Fibroblast of gingiva (primary cell): ENCODE measurements at regions not wholly inside any gene's neighbourhood (a gene's known extent, or its start where the extent isn't known, plus 50 kb on each side); places are given as distances from the start of the nearest gene placed in this dataset.
"Not testable (repeated sequence)": the region's sequence is repeated elsewhere in the genome, so short reads cannot be mapped to it uniquely, and the experiment has no call there.

ENCODE experiments used
- DNase-seq: peaks from one replicate; pipeline ENCODE4 v3.0.0-alpha.2; 2011; ENCODE audit warnings: low read depth

DNA sequence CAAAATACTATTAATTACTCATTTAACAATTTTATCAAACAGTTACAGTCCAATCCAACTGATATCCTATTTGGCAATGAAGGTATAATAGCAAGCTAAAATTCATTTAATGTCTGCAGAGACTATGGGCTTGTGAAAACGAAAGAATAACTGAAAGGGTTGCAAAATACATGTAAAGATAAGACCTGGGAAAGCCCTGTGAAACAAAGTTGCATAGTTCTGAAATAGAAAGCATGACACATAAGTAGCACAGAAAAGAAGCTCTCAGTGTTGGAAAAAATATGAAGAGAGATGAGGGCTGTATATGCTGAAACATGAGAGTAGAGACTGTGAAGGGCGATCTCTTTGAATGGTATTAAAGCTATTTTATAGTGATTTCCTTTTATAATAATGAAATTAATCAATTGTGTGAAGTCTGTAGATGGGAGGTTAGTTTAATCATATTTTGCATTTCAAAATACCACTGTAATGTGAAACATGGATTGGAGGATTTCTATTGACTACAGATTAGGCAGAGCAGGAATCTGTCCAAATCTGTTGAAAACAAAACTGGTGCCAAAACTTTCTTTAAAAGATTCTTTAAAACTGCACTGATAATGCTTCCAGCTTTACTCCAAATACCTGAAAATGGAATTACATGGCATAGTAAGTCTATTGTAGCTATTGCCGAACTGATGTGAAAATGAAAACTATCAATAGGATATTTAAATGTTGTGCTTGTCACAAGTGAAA lies 1518.9 kb upstream of the B3GALT2 start:
- no peak for DNase-seq

DNA sequence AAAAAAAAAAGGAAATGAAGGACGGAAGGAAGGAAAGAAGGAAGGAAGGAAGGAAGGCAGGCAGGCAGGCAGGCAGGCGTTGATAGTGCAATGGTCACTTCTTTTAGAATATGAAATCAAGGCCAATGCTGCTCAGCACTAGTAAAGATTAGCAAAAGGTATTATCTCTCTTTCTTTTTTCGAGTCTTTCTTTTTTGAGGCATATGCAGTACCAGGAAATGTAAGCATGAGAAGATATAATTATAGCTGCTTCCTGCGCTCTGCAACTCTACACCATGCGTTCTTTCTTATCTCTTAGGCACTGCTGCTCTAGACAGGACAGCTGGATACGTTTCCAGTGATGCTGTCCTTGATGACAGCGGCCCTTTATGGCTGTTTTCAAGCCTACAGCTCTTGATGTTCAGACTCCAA lies 1512.5 kb upstream of the B3GALT2 start:
- DNase-seq = no peak

- DNase-seq = no peak
Observed at GRCh38 chr1:194693244-194693643, 1506.8 kb upstream of the B3GALT2 start.

DNA sequence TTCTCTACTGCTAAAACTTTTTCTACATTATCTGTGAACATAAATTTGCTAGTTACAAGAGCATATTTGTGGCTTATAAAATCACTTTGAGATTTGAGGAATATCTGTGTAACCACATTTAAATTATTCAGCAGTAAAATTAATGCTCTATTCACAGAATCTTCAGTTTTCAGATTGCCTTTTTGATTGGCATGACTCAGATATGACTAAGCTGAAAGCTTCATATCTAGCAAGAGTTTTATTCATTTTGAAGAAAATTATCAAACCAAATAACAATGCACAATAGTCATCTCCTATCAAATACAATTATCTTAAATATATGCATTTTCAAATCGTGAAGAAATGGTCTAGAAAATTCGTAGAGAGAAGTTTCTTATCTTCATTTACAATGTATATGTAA lies 1498.2 kb upstream of the B3GALT2 start:
- DNase-seq = no peak

DNA sequence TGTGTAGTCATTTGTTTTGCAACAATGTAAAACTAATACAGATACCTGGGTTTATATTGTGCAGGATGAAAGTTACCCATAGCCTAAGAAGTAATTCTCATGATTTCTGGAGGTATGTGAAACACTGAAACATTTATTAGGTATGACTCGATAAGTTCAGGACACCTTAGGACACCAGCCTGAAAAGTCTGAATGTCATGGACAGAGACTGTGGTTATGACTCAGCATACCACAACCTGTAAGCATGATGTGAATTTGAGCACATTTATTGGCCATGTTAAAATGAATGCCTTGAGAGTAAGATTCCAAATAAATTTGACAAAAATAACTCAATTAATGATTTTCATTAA lies 1471.7 kb upstream of the B3GALT2 start:
- no peak for DNase-seq

DNA sequence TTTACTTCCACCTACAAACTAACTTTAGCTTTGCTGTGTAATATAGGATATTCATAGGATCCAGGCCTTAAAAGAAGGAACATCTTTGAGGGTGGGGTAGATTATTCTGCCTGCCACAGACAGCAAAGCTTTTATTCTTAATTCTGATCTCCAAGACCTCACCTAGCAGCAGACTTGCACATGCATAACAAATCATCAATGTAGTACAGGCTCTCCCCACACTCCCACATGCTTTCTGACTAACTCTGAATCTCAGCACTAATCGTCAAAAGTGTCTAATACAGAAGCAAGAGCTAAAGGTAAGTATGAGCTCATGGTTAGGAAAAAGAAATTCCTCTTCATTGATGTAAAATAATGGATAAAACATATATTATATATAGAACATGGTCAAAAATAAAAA lies 1468.5 kb upstream of the B3GALT2 start:
- DNase-seq = no peak

DNA sequence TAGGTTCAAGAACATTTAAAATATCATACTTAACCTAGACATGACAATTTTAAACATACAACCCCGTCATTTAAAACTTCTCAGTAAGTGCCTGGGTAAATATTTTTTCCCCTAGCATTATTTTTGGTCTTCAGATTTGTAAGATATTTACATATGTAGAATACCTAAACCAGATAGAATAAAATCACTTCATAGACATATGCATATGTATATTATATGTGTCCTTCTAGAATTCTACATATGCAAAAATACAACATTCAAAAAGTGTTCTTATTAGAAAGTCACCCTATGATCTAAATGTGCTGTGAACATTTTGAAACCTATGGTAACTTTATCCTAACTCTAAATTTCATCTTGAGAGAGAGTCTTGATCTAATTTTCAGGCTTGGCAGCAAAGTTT lies 1467.0 kb upstream of the B3GALT2 start:
- DNase-seq = no peak

- DNase-seq = no peak
Observed at GRCh38 chr1:194647118-194647517, 1460.7 kb upstream of the B3GALT2 start.

DNA sequence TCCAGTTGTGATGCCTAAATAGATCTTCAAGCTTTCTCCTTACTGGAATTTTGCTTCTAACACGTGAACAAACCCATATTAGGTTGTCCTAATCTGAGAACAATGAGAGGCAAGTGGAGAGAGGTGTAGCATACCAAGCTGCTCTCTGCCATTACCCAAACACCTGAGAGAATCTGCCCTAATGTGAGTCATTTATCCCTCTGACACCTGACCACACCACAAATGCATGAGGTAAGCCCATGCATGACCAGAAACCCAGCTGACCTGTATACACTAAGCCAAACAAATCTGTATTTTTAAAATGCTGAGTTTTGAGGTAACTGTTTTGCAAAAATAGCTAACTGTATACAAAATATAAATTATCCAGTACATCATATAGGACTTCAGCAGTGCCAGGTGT lies 1458.1 kb upstream of the B3GALT2 start:
- DNase-seq = no peak

- DNase-seq = no peak
Observed at GRCh38 chr1:194640322-194640721, 1453.9 kb upstream of the B3GALT2 start.

DNA sequence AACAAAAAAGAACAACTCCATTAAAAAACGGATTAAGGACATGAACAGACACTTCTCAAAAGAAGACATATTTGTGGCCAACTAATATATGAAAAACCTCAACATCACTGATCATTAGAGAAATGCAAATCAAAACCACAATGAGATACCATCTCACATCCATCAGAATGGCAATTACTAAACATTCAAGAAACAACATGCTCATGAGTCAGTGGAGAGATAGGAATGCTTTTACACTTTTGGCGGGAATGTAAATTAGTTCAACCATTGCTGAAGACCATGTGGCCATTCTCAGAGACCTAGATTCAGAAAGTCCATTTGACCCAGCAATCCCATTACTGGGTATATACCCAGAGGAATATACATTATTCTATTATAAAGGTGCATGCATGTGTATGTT lies 1442.6 kb upstream of the B3GALT2 start:
- no peak for DNase-seq

DNA sequence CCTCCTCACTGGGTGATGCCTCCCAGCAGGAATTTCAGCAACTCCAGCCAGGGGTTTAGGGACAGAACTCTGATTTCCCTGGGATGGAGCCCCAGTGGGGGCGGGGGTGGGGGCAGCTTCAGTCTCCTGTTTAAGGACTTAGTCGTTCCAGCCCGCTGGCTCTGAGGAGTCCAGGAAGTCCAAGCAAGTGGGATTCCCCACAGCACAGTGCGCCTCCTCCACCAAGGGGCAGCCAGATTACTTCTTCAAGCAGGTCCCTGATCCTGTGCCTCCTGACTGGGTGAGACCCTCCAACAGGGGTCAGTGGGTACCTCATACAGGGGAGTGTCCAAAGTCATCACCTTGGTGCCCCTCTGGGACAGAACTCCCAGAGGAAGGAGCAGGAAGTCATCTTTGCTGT lies 1438.4 kb upstream of the B3GALT2 start:
- no peak for DNase-seq

GRCh38 chr1:194618101-194618500 lies 1431.7 kb upstream of the B3GALT2 start:
- DNase-seq = no peak

DNA sequence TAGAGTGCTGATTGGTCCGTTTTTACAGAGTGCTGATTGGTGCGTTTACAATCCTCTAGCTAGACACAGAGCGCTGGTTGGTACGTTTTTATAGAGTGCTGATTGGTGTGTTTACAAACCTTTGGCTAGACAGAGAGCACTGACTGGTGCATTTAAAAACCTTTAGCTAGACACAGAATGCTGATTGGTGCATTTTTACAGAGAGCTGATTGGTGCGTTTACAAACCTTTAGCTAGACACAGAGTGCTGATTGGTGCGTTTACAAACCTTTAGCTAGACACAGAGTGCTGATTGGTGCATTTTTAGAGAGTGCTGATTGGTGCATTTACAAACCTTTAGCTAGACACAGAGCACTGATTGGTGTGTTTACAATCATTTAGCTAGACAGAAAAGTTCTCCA lies 1430.9 kb upstream of the B3GALT2 start:
- not testable (repeated sequence) for DNase-seq

GRCh38 chr1:194616835-194617234 lies 1430.4 kb upstream of the B3GALT2 start:
- DNase-seq = no peak

DNA sequence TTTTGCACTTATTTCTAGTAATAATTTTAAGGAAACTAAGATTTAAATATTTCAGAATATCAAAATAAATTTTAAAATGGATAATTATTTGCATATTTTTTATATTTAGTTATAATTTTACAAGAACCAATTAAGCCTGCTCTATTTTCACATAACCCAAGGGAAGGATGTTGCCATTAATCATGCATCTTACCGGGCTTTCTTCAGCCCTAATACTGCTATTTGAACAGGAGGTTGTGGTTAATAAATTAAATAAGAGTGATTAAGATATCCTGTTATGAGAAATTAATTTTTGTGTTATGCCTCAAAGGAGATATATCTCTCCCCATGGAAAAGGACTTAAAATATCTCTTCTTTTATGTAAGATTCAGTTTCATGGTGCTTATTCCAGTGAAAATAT lies 1415.8 kb upstream of the B3GALT2 start:
- DNase-seq = no peak

GRCh38 chr1:194600716-194601115 lies 1414.3 kb upstream of the B3GALT2 start:
- no peak for DNase-seq

- no peak for DNase-seq
Observed at GRCh38 chr1:194598098-194598497, 1411.7 kb upstream of the B3GALT2 start.

GRCh38 chr1:194586302-194586701 lies 1399.9 kb upstream of the B3GALT2 start:
- no peak for DNase-seq

- no peak for DNase-seq
Observed at GRCh38 chr1:194584052-194584451, 1397.6 kb upstream of the B3GALT2 start.

DNA sequence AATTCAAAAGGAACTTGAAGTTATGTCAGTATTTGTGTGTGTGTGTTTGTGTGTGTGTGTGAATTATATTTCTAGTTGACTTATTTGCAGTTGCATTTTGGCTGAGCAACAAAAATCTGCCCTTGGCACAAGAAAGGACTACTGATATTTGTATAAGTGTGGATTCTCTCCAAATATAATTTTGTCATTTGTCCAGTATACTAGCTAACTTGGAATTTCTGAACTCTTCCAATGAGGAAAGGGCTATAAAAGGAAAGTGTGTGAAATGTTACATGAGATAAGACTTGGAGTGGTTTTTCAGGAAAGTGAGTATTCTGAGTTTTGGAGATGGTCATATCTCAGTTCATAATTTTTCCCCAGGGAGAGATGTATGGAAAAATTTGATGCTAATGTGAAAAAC lies 1384.1 kb upstream of the B3GALT2 start:
- no peak for DNase-seq

DNA sequence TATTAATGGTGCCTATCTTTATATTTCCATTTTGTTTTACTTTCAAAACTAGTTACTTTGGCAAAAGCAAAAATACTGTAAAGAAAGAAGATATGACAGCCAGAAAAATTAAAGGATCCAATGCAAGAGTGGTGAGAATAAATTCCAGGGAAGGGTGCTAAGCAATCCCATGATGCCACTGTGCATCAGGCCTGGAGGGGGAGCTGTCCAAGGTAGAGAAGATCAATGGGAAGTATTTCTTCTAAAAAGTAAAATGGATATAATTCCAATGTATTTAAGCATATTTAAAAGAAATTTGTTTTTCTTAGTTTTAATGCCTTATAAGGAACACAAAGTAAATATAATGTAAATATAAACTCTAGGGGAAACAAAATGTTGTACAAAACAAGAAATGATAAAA lies 1382.2 kb upstream of the B3GALT2 start:
- DNase-seq = no peak

- DNase-seq = no peak
Observed at GRCh38 chr1:194548071-194548470, 1361.7 kb upstream of the B3GALT2 start.

DNA sequence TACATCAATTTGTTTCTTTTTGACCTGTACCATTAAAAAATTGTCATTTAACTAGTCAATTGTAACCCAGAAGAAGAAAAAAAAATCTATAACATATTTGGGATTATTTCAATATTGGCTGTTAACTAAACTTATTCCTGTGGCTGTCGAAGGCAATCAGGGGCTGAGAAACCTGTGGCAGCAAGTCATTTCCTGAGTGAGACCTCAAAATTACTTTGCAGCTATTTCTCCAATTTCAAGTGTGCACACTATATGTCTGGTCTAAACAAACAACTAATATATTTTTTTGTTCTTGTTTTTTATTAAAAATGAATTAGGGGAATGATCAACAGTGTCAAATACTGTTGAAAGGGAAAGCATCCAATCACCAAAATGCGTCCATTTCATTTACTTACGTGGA lies 1357.6 kb upstream of the B3GALT2 start:
- DNase-seq = no peak

- DNase-seq = no peak
Observed at GRCh38 chr1:194538453-194538852, 1352.0 kb upstream of the B3GALT2 start.
